ENCODE measurements at regions not wholly inside any gene's neighbourhood (a gene's known extent, or its start where the extent isn't known, plus 50 kb on each side); places are given as distances from the start of the nearest gene placed in this dataset.

- Histone ChIP-seq H3K27ac (ENCODE audit: low read length) (no peak overlapping the region), H3K4me3 (ENCODE audit: low read length) (no peak overlapping the region), H3K9me3 (replicated peaks; ENCODE audit: control insufficient read depth, low read depth, low read length) (no peaks in the 10 kb centered on the region), H3K36me3 (ENCODE audit: control insufficient read depth, insufficient read depth, low read length) (no peaks in the 10 kb centered on the region), H3K27me3 (ENCODE audit: control insufficient read depth, insufficient read depth, low read length) (no peaks in the 10 kb centered on the region), H3K4me1 (ENCODE audit: control insufficient read depth, insufficient read depth, low read length) (no peaks in the 10 kb centered on the region)
- WGBS (ENCODE audit: insufficient coverage) = no CpG with 5 or more reads among the region's 2 CpGs
- no peak for DNase-seq
Observed at GRCh38 chr9:79952401-79952800, 380.6 kb downstream of the TLE4 start.

- peak; percentile 29 for DNase-seq
- no peaks in the 10 kb centered on the region for H3K27me3 ChIP-seq (ENCODE audit: control insufficient read depth, insufficient read depth, low read length)
- H3K9me3 ChIP-seq (replicated peaks; ENCODE audit: control insufficient read depth, low read depth, low read length) = no peaks in the 10 kb centered on the region
- H3K36me3 ChIP-seq (ENCODE audit: control insufficient read depth, insufficient read depth, low read length) = no peaks in the 10 kb centered on the region
- no peak overlapping the region for H3K27ac ChIP-seq (ENCODE audit: low read length)
- H3K4me1 ChIP-seq (ENCODE audit: control insufficient read depth, insufficient read depth, low read length) = no peaks in the 10 kb centered on the region
- H3K4me3 ChIP-seq (ENCODE audit: low read length) = no peak overlapping the region
- WGBS (ENCODE audit: insufficient coverage) = no CpG with 5 or more reads among the region's 2 CpGs
Observed at GRCh38 chr9:79946712-79947111, 374.9 kb downstream of the TLE4 start.

DNA sequence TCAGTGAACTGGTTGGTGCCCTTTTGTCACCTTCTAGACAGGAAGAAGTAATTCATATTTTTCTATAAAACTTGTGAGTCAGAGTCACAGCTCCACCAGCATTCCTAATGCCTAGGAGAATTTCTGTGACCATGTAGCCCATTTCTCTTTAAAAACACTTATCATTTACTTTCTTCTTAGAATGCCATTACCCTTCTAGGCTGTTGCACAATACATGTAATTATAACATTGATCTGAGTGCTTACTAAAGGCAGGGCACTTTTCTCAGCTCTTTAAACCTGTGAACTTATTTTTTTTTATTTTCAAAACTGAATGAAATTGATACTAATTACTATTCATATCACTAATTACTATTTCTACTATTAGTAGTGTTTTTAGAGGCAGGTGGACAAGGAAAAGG is 373.7 kb downstream of the TLE4 start:
- H3K36me3 ChIP-seq (ENCODE audit: control insufficient read depth, insufficient read depth, low read length) = no peaks in the 10 kb centered on the region
- H3K27me3 ChIP-seq (ENCODE audit: control insufficient read depth, insufficient read depth, low read length) = no peaks in the 10 kb centered on the region
- DNase-seq = no peak
- H3K4me3 ChIP-seq (ENCODE audit: low read length) = no peak overlapping the region
- H3K9me3 ChIP-seq (replicated peaks; ENCODE audit: control insufficient read depth, low read depth, low read length) = no peaks in the 10 kb centered on the region
- no peak overlapping the region for H3K27ac ChIP-seq (ENCODE audit: low read length)
- H3K4me1 ChIP-seq (ENCODE audit: control insufficient read depth, insufficient read depth, low read length) = no peaks in the 10 kb centered on the region

- 64% methylated on average over 1 of the region's 1 CpG for WGBS (ENCODE audit: insufficient coverage)
- H3K27me3 ChIP-seq (ENCODE audit: control insufficient read depth, insufficient read depth, low read length) = no peaks in the 10 kb centered on the region
Observed at GRCh38 chr9:79945016-79945415, 373.3 kb downstream of the TLE4 start.

DNA sequence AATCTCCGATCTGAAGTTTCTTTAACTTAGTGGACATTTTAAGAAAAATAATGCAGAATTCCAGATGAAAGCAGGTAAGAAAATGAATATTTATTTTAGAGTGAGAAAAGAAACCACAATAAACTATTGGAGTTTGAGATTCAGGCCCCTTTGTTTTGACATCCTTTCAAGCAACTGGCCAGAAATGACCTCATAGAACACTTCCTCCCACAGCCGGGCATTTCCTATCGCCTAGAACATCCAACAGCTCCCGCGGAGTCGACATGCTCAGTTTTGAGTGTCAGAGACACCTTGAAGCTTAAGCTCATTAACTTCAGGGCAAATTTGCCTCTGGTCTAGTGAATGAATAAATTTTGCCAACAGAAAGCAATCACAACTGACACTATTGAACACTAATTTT is 369.2 kb downstream of the TLE4 start:
- Histone ChIP-seq H3K36me3 (ENCODE audit: control insufficient read depth, insufficient read depth, low read length) (no peaks in the 10 kb centered on the region), H3K4me1 (ENCODE audit: control insufficient read depth, insufficient read depth, low read length) (no peaks in the 10 kb centered on the region), H3K27me3 (ENCODE audit: control insufficient read depth, insufficient read depth, low read length) (no peaks in the 10 kb centered on the region), H3K4me3 (ENCODE audit: low read length) (no peak overlapping the region), H3K9me3 (replicated peaks; ENCODE audit: control insufficient read depth, low read depth, low read length) (no peaks in the 10 kb centered on the region), H3K27ac (ENCODE audit: low read length) (no peak overlapping the region)
- DNase-seq = peak; percentile 5
- 80% methylated on average over 3 of the region's 6 CpGs for WGBS (ENCODE audit: insufficient coverage)

More at GRCh38 chr9:79945016-79945415, 373.3 kb downstream of the TLE4 start:
- Histone ChIP-seq H3K36me3 (ENCODE audit: control insufficient read depth, insufficient read depth, low read length) (no peaks in the 10 kb centered on the region), H3K9me3 (replicated peaks; ENCODE audit: control insufficient read depth, low read depth, low read length) (no peaks in the 10 kb centered on the region), H3K4me1 (ENCODE audit: control insufficient read depth, insufficient read depth, low read length) (no peaks in the 10 kb centered on the region), H3K27ac (ENCODE audit: low read length) (no peak overlapping the region), H3K4me3 (ENCODE audit: low read length) (no peak overlapping the region)
- DNase-seq = peak; percentile 6

GRCh38 chr9:79939819-79940218 is 368.1 kb downstream of the TLE4 start:
- Histone ChIP-seq H3K36me3 (ENCODE audit: control insufficient read depth, insufficient read depth, low read length) (no peaks in the 10 kb centered on the region), H3K27ac (ENCODE audit: low read length) (no peak overlapping the region), H3K4me1 (ENCODE audit: control insufficient read depth, insufficient read depth, low read length) (no peaks in the 10 kb centered on the region), H3K9me3 (replicated peaks; ENCODE audit: control insufficient read depth, low read depth, low read length) (no peaks in the 10 kb centered on the region), H3K4me3 (ENCODE audit: low read length) (no peak overlapping the region), H3K27me3 (ENCODE audit: control insufficient read depth, insufficient read depth, low read length) (no peaks in the 10 kb centered on the region)
- peak; percentile 40 for DNase-seq
- WGBS (ENCODE audit: insufficient coverage) = 70% methylated on average over 2 of the region's 5 CpGs

DNA sequence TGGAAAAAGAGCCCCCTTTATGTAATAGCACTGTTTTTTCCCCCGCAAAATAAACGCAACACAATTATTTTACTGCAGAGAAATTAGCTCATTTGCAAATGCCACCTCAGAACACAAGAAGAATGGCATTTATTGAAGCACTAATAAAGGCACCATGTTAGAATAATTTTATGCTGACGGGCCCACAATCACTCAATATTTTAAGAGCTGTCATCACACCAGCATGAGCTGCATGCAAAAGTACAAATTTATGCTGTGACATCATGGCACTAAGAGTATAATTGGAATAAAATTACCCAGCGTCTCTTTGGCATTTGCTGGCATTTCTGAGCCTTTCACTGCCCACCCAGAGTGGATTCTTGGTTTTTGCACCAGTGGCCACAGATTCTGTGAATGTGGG is 364.6 kb downstream of the TLE4 start:
- no peak overlapping the region for H3K27ac ChIP-seq (ENCODE audit: low read length)
- H3K9me3 ChIP-seq (replicated peaks; ENCODE audit: control insufficient read depth, low read depth, low read length) = no peaks in the 10 kb centered on the region
- no peak overlapping the region for H3K4me3 ChIP-seq (ENCODE audit: low read length)
- DNase-seq = no peak
- WGBS (ENCODE audit: insufficient coverage) = 29% methylated on average over 1 of the region's 4 CpGs
- no peaks in the 10 kb centered on the region for H3K4me1 ChIP-seq (ENCODE audit: control insufficient read depth, insufficient read depth, low read length)
- no peaks in the 10 kb centered on the region for H3K36me3 ChIP-seq (ENCODE audit: control insufficient read depth, insufficient read depth, low read length)
- no peaks in the 10 kb centered on the region for H3K27me3 ChIP-seq (ENCODE audit: control insufficient read depth, insufficient read depth, low read length)

DNA sequence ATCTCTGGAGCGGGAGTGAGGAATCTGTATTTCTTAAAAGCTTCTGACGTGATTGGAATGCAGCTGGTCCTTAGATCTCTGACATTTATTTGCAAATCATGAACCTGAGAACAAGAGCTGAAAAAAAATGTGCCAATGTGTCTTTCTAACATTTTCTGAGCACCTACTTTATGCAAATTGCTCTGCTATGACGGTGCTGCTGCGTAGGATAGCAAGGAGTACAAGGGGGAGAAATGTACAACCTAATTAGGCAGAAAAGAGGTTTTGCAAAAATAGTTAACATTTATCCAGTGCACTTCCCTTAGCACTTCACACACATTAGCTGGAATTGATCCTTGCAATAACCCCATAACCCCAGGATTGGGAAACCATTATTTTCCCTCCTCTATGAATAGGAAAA is 357.5 kb downstream of the TLE4 start:
- no peaks in the 10 kb centered on the region for H3K27me3 ChIP-seq (ENCODE audit: control insufficient read depth, insufficient read depth, low read length)
- DNase-seq = no peak
- WGBS (ENCODE audit: insufficient coverage) = 60% methylated on average over 1 of the region's 4 CpGs
- no peak overlapping the region for H3K27ac ChIP-seq (ENCODE audit: low read length)
- no peaks in the 10 kb centered on the region for H3K4me1 ChIP-seq (ENCODE audit: control insufficient read depth, insufficient read depth, low read length)
- H3K36me3 ChIP-seq (ENCODE audit: control insufficient read depth, insufficient read depth, low read length) = no peaks in the 10 kb centered on the region
- H3K4me3 ChIP-seq (ENCODE audit: low read length) = no peak overlapping the region
- peaks cover 4% of the 10 kb centered on the region for H3K9me3 ChIP-seq (replicated peaks; ENCODE audit: control insufficient read depth, low read depth, low read length)

DNA sequence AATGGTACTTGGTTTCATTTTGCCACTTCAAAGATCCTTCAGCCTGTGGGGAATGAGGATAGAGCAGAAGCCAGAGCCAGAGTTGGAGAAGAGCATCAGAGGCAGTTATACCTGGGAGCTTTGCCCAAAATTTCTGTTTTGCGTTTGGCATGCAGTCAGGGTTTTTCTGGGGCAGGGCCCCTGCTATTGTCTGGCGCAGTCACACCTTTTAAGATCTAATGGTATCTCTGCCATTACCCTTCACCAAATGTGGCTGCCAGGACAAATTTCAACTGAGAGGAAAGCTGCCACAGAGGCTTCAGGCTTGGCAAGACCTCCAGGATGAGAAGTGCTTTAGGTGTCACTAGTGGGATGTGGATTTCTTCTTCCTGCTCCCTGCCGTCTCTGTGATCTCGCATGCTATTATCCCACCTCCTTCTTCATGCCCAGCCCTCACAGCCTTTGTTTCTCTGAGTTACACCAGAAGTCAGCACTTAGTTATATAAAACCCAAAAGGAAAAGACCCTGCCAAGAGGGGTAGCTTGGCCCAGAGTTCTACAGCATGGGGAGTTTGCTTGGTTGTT is 357.0 kb downstream of the TLE4 start:
- no peak for DNase-seq
- no peak overlapping the region for H3K27ac ChIP-seq (ENCODE audit: low read length)
- H3K9me3 ChIP-seq (replicated peaks; ENCODE audit: control insufficient read depth, low read depth, low read length) = peaks cover 4% of the 10 kb centered on the region
- H3K27me3 ChIP-seq (ENCODE audit: control insufficient read depth, insufficient read depth, low read length) = no peaks in the 10 kb centered on the region
- H3K36me3 ChIP-seq (ENCODE audit: control insufficient read depth, insufficient read depth, low read length) = no peaks in the 10 kb centered on the region
- no peak overlapping the region for H3K4me3 ChIP-seq (ENCODE audit: low read length)
- H3K4me1 ChIP-seq (ENCODE audit: control insufficient read depth, insufficient read depth, low read length) = no peaks in the 10 kb centered on the region
- WGBS (ENCODE audit: insufficient coverage) = no CpG with 5 or more reads among the region's 4 CpGs

DNA sequence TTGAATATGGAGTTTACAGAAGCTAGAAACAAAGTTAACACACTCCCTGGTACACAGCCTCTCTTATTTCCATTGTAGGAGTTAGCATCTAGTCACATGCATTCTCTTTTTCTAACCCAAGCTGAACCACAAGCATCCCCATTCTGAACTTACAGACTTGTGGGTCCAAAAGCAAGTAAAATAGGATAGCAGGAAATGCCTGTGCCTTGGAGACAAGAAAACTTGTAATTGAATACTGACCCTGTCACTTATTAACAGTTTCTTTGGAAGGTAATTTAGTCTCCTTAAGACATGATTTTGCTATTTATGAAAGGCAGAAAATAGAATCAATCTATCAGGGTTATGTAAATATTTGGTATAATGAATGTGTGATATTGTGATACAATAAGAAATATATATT is 353.6 kb downstream of the TLE4 start:
- H3K4me1 ChIP-seq (ENCODE audit: control insufficient read depth, insufficient read depth, low read length) = no peaks in the 10 kb centered on the region
- DNase-seq = no peak
- H3K4me3 ChIP-seq (ENCODE audit: low read length) = no peak overlapping the region
- H3K27me3 ChIP-seq (ENCODE audit: control insufficient read depth, insufficient read depth, low read length) = no peaks in the 10 kb centered on the region
- no peak overlapping the region for H3K27ac ChIP-seq (ENCODE audit: low read length)
- H3K36me3 ChIP-seq (ENCODE audit: control insufficient read depth, insufficient read depth, low read length) = no peaks in the 10 kb centered on the region
- peaks cover 4% of the 10 kb centered on the region for H3K9me3 ChIP-seq (replicated peaks; ENCODE audit: control insufficient read depth, low read depth, low read length)

- no peaks in the 10 kb centered on the region for H3K36me3 ChIP-seq (ENCODE audit: control insufficient read depth, insufficient read depth, low read length)
- WGBS (ENCODE audit: insufficient coverage) = 100% methylated on average over 1 of the region's 2 CpGs
- H3K9me3 ChIP-seq (replicated peaks; ENCODE audit: control insufficient read depth, low read depth, low read length) = peaks cover 4% of the 10 kb centered on the region
- H3K27ac ChIP-seq (ENCODE audit: low read length) = no peak overlapping the region
- no peak for DNase-seq
- no peaks in the 10 kb centered on the region for H3K27me3 ChIP-seq (ENCODE audit: control insufficient read depth, insufficient read depth, low read length)
- no peaks in the 10 kb centered on the region for H3K4me1 ChIP-seq (ENCODE audit: control insufficient read depth, insufficient read depth, low read length)
- no peak overlapping the region for H3K4me3 ChIP-seq (ENCODE audit: low read length)
Observed at GRCh38 chr9:79924836-79925235, 353.1 kb downstream of the TLE4 start.
